GM23338 (cell line): ENCODE measurements at regions not wholly inside any gene's neighbourhood (a gene's known extent, or its start where the extent isn't known, plus 50 kb on each side); places are given as distances from the start of the nearest gene placed in this dataset.

Experiments
- ATAC-seq: fragments of 200-7000 bp; cut with Tn5 transposase; 3 replicates; pipeline ENCODE4 v1.9.1; 2020
- DNase-seq: peaks from one replicate; pipeline ENCODE4 v3.0.0-alpha.2; 2015; ENCODE audit warnings: low spot score
- H2AFZ ChIP-seq: fragments of 200-600 bp; sonication (generic); 2 replicates; pipeline ENCODE4 v1.8.0; 2016; ENCODE audit warnings: antibody characterized with exemption, mild to moderate bottlenecking, moderate library complexity
- H3F3A ChIP-seq: fragments of 200-600 bp; sonication (generic); replicated peaks from 2 replicates; pipeline ENCODE4 v1.8.0; 2017; ENCODE audit warnings: antibody characterized with exemption, mixed run types, low read depth
- H3K27ac ChIP-seq: fragments of 200-600 bp; sonication (generic); 2 replicates; pipeline ENCODE4 v1.6.1; 2016; ENCODE audit warnings: low read depth
- H3K27me3 ChIP-seq: fragments of 200-600 bp; sonication (generic); 2 replicates; pipeline ENCODE4 v1.8.0; 2016; ENCODE audit warnings: mild to moderate bottlenecking, mixed run types, moderate library complexity; ENCODE audit not compliant: insufficient read depth
- H3K36me3 ChIP-seq: fragments of 200-600 bp; sonication (generic); 2 replicates; pipeline ENCODE4 v1.8.0; 2016; ENCODE audit warnings: mild to moderate bottlenecking; ENCODE audit not compliant: insufficient read depth
- H3K4me1 ChIP-seq: fragments of 200-600 bp; sonication (generic); 2 replicates; pipeline ENCODE4 v1.8.0; 2016; ENCODE audit warnings: mild to moderate bottlenecking, moderate library complexity; ENCODE audit not compliant: insufficient read depth
- H3K4me2 ChIP-seq: fragments of 200-600 bp; sonication (generic); 2 replicates; pipeline ENCODE4 v1.7.1; 2017; ENCODE audit warnings: mixed run types
- H3K4me3 ChIP-seq: fragments of 200-600 bp; sonication (generic); 2 replicates; pipeline ENCODE4 v1.6.1; 2016; ENCODE audit warnings: mixed run types
- H3K79me2 ChIP-seq: fragments of 200-600 bp; sonication (generic); replicated peaks from 2 replicates; pipeline ENCODE4 v1.8.0; 2017; ENCODE audit warnings: mild to moderate bottlenecking; ENCODE audit not compliant: insufficient read depth
- H3K9me2 ChIP-seq: fragments of 200-600 bp; sonication (generic); 2 replicates; pipeline ENCODE4 v1.8.0; 2017; ENCODE audit not compliant: insufficient read depth
- H4K20me1 ChIP-seq: fragments of 200-600 bp; sonication (generic); replicated peaks from 2 replicates; pipeline ENCODE4 v1.8.0; 2017; ENCODE audit warnings: mild to moderate bottlenecking; ENCODE audit not compliant: insufficient read depth
- H3K27ac Mint-ChIP-seq: 2 replicates; pipeline ENCODE4 v1.8.0; 2020; ENCODE audit warnings: inconsistent platforms, mild to moderate bottlenecking, moderate library complexity, mixed read lengths
- H3K27me3 Mint-ChIP-seq: 3 replicates; pipeline ENCODE4 v1.8.0; 2022; ENCODE audit warnings: low read depth, mild to moderate bottlenecking, moderate library complexity, mixed read lengths, inconsistent platforms; ENCODE audit not compliant: insufficient read depth, poor library complexity
- H3K36me3 Mint-ChIP-seq: 3 replicates; pipeline ENCODE4 v1.8.0; 2021; ENCODE audit warnings: low read depth, mild to moderate bottlenecking, inconsistent platforms, moderate library complexity, mixed read lengths
- H3K4me1 Mint-ChIP-seq: 3 replicates; pipeline ENCODE4 v1.8.0; 2020; ENCODE audit warnings: mild to moderate bottlenecking, inconsistent platforms, mixed read lengths
- H3K4me3 Mint-ChIP-seq: 3 replicates; pipeline ENCODE4 v1.8.0; 2021; ENCODE audit warnings: moderate library complexity, mild to moderate bottlenecking, inconsistent platforms, mixed read lengths
- H3K9me3 Mint-ChIP-seq: 3 replicates; pipeline ENCODE4 v1.8.0; 2020; ENCODE audit warnings: moderate library complexity, mild to moderate bottlenecking, inconsistent platforms, mixed read lengths
- CREB1 ChIP-seq: fragments of 250-450 bp; sonication (Bioruptor Pico); IDR thresholded peaks from 2 replicates; pipeline ENCODE4 v1.5.0; 2020; ENCODE audit warnings: low read depth, mild to moderate bottlenecking, moderate library complexity
- CTCF ChIP-seq, 2 experiments: fragments of 200-600 bp in 1 of 2; sonication (generic) in 1 of 2; conservative IDR thresholded peaks; 2 replicates each; pipeline versions ENCODE4 v1.5.1 to v1.6.1; 2016 to 2017; ENCODE audit warnings: antibody characterized with exemption in 2 of 2, low read depth in 2 of 2, mild to moderate bottlenecking in 2 of 2, moderate library complexity in 1 of 2
- NANOG ChIP-seq: IDR thresholded peaks from 2 replicates; pipeline ENCODE4 v1.6.1; 2016; ENCODE audit warnings: antibody characterized with exemption, borderline replicate concordance
- POLR2AphosphoS5 ChIP-seq: IDR thresholded peaks from 2 replicates; pipeline ENCODE4 v1.6.1; 2016; ENCODE audit warnings: antibody characterized with exemption, low read depth
- STAT1 ChIP-seq: IDR thresholded peaks from one replicate; pipeline ENCODE4 v1.6.1; 2016; ENCODE audit warnings: antibody characterized with exemption; ENCODE audit not compliant: unreplicated experiment
- ZNF331 ChIP-seq: fragments of 250-450 bp; sonication (Bioruptor Pico); IDR thresholded peaks from 2 replicates; pipeline ENCODE4 v1.5.0; 2020; ENCODE audit warnings: low read depth, mild to moderate bottlenecking, moderate library complexity

GRCh38 chr3:43183456-43183855, 77.6 kb upstream of the POMGNT2 start:
- H3K27me3 Mint-ChIP-seq: peaks cover 2% of the 10 kb centered on the region
- H3K79me2 ChIP-seq: no peaks in the 10 kb centered on the region
- H4K20me1 ChIP-seq: no peaks in the 10 kb centered on the region
- H3K9me3 Mint-ChIP-seq: 0 out of 3 replicates have a peak, but pooled peaks cover under 1% of the 10 kb centered on the region
- H3K36me3 ChIP-seq: no peaks in the 10 kb centered on the region
- no peaks in the 10 kb centered on the region for H3F3A ChIP-seq
- ATAC-seq: no peak
- no peaks in the 10 kb centered on the region for H3K4me1 ChIP-seq
- H2AFZ ChIP-seq: no peak overlapping the region
- H3K4me2 ChIP-seq: no peak overlapping the region
- H3K36me3 Mint-ChIP-seq: no peaks in the 10 kb centered on the region
- no peak for DNase-seq
- no peak for TF ChIP-seq CTCF (conservative IDR thresholded peaks at IDR 0.05; ENCODE audit: low read depth in 2 of 2)
- no peak for TF ChIP-seq NANOG
- no peak overlapping the region for H3K27ac Mint-ChIP-seq
- H3K4me3 Mint-ChIP-seq: no peak overlapping the region
- H3K27me3 ChIP-seq: no peaks in the 10 kb centered on the region
- no peak overlapping the region for H3K4me3 ChIP-seq
- H3K27ac ChIP-seq: no peak overlapping the region
- H3K4me1 Mint-ChIP-seq: peaks cover 4% of the 10 kb centered on the region
- no peaks in the 10 kb centered on the region; the same call in 1 of the 2 replicates for H3K9me2 ChIP-seq

- Mint-ChIP-seq H3K27me3 (peaks cover 6% of the 10 kb centered on the region), H3K36me3 (no peaks in the 10 kb centered on the region), H3K4me3 (no peak overlapping the region), H3K27ac (no peak overlapping the region), H3K4me1 (peaks cover 4% of the 10 kb centered on the region), H3K9me3 (no peaks in the 10 kb centered on the region)
- no peaks in the 10 kb centered on the region for H3K79me2 ChIP-seq
- H3K4me2 ChIP-seq: no peak overlapping the region
- no peaks in the 10 kb centered on the region for H3K27me3 ChIP-seq
- no peaks in the 10 kb centered on the region for H3K4me1 ChIP-seq
- no peaks in the 10 kb centered on the region for H4K20me1 ChIP-seq
- H3K4me3 ChIP-seq: no peak overlapping the region
- TF ChIP-seq CREB1 (CRISPR knock-in tag) (no peak), CTCF (conservative IDR thresholded peaks at IDR 0.05; ENCODE audit: low read depth in 2 of 2) (no peak), POLR2AphosphoS5 (no peak)
- no peaks in the 10 kb centered on the region; the same call in 1 of the 2 replicates for H3K9me2 ChIP-seq
- H2AFZ ChIP-seq: no peak overlapping the region
- no peak for ATAC-seq
- no peaks in the 10 kb centered on the region for H3K36me3 ChIP-seq
- no peaks in the 10 kb centered on the region for H3F3A ChIP-seq
- DNase-seq: no peak
- no peak overlapping the region for H3K27ac ChIP-seq
Observed at GRCh38 chr3:43181202-43181821, 75.4 kb upstream of the POMGNT2 start.

- H3K4me1 ChIP-seq: no peaks in the 10 kb centered on the region
- TF ChIP-seq STAT1 (no peak), CREB1 (CRISPR knock-in tag) (no peak), NANOG (no peak), ZNF331 (CRISPR knock-in tag) (no peak)
- H2AFZ ChIP-seq: no peak overlapping the region
- no peaks in the 10 kb centered on the region for H3K36me3 Mint-ChIP-seq
- no peak overlapping the region for H3K4me3 Mint-ChIP-seq
- H3K27me3 ChIP-seq: no peaks in the 10 kb centered on the region
- DNase-seq: no peak
- peaks cover 4% of the 10 kb centered on the region for H3K4me1 Mint-ChIP-seq
- H3K27me3 Mint-ChIP-seq: peaks cover 8% of the 10 kb centered on the region
- no peaks in the 10 kb centered on the region for H3K79me2 ChIP-seq
- H3K9me2 ChIP-seq: no peaks in the 10 kb centered on the region; the same call in 1 of the 2 replicates
- no peak overlapping the region for H3K4me3 ChIP-seq
- no peak for ATAC-seq
- no peak overlapping the region for H3K27ac Mint-ChIP-seq
- no peak overlapping the region for H3K27ac ChIP-seq
- no peaks in the 10 kb centered on the region for H4K20me1 ChIP-seq
- H3F3A ChIP-seq: no peaks in the 10 kb centered on the region
- no peak overlapping the region for H3K4me2 ChIP-seq
- H3K36me3 ChIP-seq: no peaks in the 10 kb centered on the region
- H3K9me3 Mint-ChIP-seq: no peaks in the 10 kb centered on the region
Observed at GRCh38 chr3:43180694-43181093, 74.8 kb upstream of the POMGNT2 start.
